HEK293T (cell line): ENCODE measurements at regions not wholly inside any gene's neighbourhood (a gene's known extent, or its start where the extent isn't known, plus 50 kb on each side); places are given as distances from the start of the nearest gene placed in this dataset.

ENCODE experiments used
- BHLHE40 ChIP-seq: fragments of 450-650 bp; IDR thresholded peaks from 2 replicates; pipeline ENCODE4 v1.6.1; 2016; ENCODE audit warnings: mild to moderate bottlenecking, moderate library complexity, borderline replicate concordance
- ELF4 ChIP-seq: fragments of 450-650 bp; IDR thresholded peaks from 2 replicates; pipeline ENCODE4 v1.6.1; 2017; ENCODE audit warnings: antibody characterized with exemption
- FOXA1 ChIP-seq: fragments of 450-650 bp; IDR thresholded peaks from 2 replicates; pipeline ENCODE4 v1.6.1; 2016; ENCODE audit warnings: mild to moderate bottlenecking
- FOXK2 ChIP-seq: fragments of 450-650 bp; IDR thresholded peaks from 2 replicates; pipeline ENCODE4 v1.6.1; 2016; ENCODE audit warnings: mild to moderate bottlenecking
- FOXM1 ChIP-seq: fragments of 450-650 bp; IDR thresholded peaks from 2 replicates; pipeline ENCODE4 v1.6.1; 2017; ENCODE audit warnings: mild to moderate bottlenecking, borderline replicate concordance
- HDGF ChIP-seq: fragments of 450-650 bp; IDR thresholded peaks from 2 replicates; pipeline ENCODE4 v1.6.1; 2017; ENCODE audit warnings: antibody characterized with exemption, borderline replicate concordance
- NFRKB ChIP-seq: fragments of 450-650 bp; IDR thresholded peaks from 2 replicates; pipeline ENCODE4 v1.6.1; 2016; ENCODE audit warnings: mild to moderate bottlenecking, moderate library complexity
- SP1 ChIP-seq: fragments of 450-650 bp; IDR thresholded peaks from 2 replicates; pipeline ENCODE4 v1.6.1; 2017
- SUZ12 ChIP-seq: fragments of 450-650 bp; IDR thresholded peaks from 2 replicates; pipeline ENCODE4 v1.6.1; 2016; ENCODE audit warnings: mild to moderate bottlenecking
- TARDBP ChIP-seq: fragments of 450-650 bp; IDR thresholded peaks from 2 replicates; pipeline ENCODE4 v1.6.1; 2016
- ZNF384 ChIP-seq: fragments of 450-650 bp; IDR thresholded peaks from 2 replicates; pipeline ENCODE4 v1.6.1; 2016

GRCh38 chr13:73401769-73402168 is 343.0 kb downstream of the KLF5 start:
- TF ChIP-seq ZNF384 (no peak), FOXM1 (no peak), TARDBP (no peak), NFRKB (no peak), BHLHE40 (no peak), SP1 (no peak), SUZ12 (no peak), FOXA1 (no peak), HDGF (no peak), FOXK2 (no peak), ELF4 (no peak)
